BJ (cell line): ENCODE measurements at regions not wholly inside any gene's neighbourhood (a gene's known extent, or its start where the extent isn't known, plus 50 kb on each side); places are given as distances from the start of the nearest gene placed in this dataset.

Experiments used
- CTCF ChIA-PET: fragments of 350-600 bp; formaldehyde crosslinking; extraction: SDS; loops from one replicate; lab custom pipeline; 2021; ENCODE audit warnings: antibody characterized with exemption, inconsistent platforms; lab: Yijun Ruan, JAX
- POLR2A ChIA-PET: fragments of 300-600 bp; sonication (Branson Sonifier 250); formaldehyde crosslinking; extraction: SDS; loops from one replicate; lab custom pipeline; 2021; ENCODE audit warnings: antibody characterized with exemption; lab: Charles Lee
- DNase-seq: peaks from one replicate; pipeline ENCODE4 v3.0.0-alpha.2; 2011; ENCODE audit warnings: low read depth
- H3K27me3 ChIP-seq: 2 replicates; pipeline ENCODE4 v1.6.0; 2011; ENCODE audit warnings: low read length; ENCODE audit not compliant: control insufficient read depth, insufficient read depth
- H3K36me3 ChIP-seq: 2 replicates; pipeline ENCODE4 v1.5.1; 2011; ENCODE audit warnings: low read length; ENCODE audit not compliant: control insufficient read depth, insufficient read depth
- H3K4me3 ChIP-seq: 2 replicates; pipeline ENCODE4 v1.5.1; 2011; ENCODE audit warnings: low read depth, mild to moderate bottlenecking, control low read depth, low read length
- CTCF ChIP-seq: IDR thresholded peaks from 2 replicates; pipeline ENCODE4 v1.5.1; 2011; ENCODE audit warnings: low read depth, mild to moderate bottlenecking, control low read depth, inconsistent platforms, low read length, moderate library complexity; ENCODE audit not compliant: insufficient read depth

DNA sequence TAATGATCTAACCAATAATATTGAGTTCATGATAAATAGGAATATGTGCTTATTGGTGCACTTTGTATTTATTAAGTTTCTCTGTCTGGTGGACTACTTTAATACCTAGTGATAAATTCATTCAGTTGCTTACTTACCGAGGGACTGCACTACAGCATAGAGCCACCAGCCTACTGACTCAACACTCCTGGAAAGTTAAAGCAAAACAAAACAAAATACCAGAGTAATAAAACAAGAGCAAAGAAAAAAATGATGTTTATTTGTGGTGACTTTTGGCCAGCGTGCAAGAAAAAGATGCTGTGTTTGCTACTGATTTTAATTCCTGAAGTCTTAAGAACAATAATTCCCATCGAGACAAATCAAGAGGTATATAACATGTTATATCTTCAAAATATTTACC, 586.3 kb downstream of the PLA2G4A start:
- Histone ChIP-seq H3K4me3 (no peak overlapping the region), H3K36me3 (no peaks in the 10 kb centered on the region), H3K27me3 (no peaks in the 10 kb centered on the region)
- no peak for DNase-seq
- ChIA-PET POLR2A (no interaction called here), CTCF (no interaction called here)
- TF ChIP-seq CTCF = no peak

DNA sequence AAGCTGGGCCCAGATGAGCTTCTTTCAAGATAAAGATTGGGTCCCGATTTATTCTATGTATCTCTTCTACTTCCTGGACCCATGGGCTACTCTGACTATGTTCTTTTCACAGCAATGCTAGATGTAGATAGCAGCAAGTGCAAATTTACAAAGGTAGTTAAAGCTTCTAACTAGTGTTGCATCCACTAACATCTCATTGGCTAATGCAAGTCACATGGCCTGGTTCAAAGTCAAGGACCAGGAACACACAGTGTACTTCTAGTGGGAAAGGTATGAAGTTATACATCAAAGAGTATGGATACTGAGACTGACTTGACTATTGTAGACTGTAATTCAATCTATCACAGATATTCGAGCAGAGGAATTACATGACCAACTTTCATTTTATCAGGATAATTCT, 588.8 kb downstream of the PLA2G4A start:
- DNase-seq = no peak
- TF ChIP-seq CTCF = no peak
- CTCF ChIA-PET = no interaction called here
- POLR2A ChIA-PET = no interaction called here
- Histone ChIP-seq H3K36me3 (no peaks in the 10 kb centered on the region), H3K4me3 (no peak overlapping the region), H3K27me3 (no peaks in the 10 kb centered on the region)

DNA sequence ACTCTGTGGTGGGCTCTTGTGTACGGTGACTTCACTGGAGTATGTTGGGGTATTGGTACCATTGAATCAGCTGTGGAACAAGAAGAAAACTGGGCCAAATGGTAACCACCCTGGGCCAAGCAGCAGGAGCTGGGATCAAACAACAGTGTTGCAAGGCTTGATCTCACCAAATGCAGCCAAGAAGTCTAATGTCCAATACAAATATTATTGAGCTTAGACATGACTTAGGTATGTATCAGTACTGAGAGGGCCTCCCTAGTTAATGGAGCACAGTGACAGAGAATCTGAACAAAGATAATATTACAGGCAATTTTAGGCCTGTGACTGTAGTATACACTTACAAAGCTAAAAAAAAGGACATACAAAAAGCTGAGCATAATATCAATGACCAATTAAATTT, 604.8 kb downstream of the PLA2G4A start:
- POLR2A ChIA-PET = no interaction called here
- no peak overlapping the region for H3K4me3 ChIP-seq
- CTCF ChIA-PET = no interaction called here

DNA sequence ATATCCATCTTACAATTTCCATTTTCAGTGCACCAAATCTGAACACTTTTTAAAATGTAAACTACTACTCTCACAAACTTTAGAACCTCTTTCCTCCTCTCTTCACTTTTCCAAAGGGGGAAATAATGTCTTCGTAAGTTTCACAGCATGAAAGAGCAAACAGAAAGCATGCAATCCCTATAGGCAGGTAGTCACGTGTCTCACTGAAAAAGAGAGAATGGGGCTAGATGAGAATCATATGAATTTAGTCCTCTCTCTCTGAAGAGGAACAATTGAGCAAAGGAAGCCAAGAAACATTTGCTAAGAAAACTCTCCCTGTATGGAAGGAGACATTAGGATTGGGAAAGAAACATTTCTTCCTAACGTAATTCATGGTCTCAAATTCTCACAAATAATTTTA, 613.9 kb downstream of the PLA2G4A start:
- DNase-seq = no peak
- no peak overlapping the region for H3K4me3 ChIP-seq
- POLR2A ChIA-PET = no interaction called here
- TF ChIP-seq CTCF = no peak
- H3K27me3 ChIP-seq = no peaks in the 10 kb centered on the region
- H3K36me3 ChIP-seq = no peaks in the 10 kb centered on the region
- CTCF ChIA-PET = no interaction called here

More for the DNA sequence above, 604.8 kb downstream of the PLA2G4A start:
- DNase-seq = no peak
- no peaks in the 10 kb centered on the region for H3K36me3 ChIP-seq
- no peak for TF ChIP-seq CTCF
- no peaks in the 10 kb centered on the region for H3K27me3 ChIP-seq

DNA sequence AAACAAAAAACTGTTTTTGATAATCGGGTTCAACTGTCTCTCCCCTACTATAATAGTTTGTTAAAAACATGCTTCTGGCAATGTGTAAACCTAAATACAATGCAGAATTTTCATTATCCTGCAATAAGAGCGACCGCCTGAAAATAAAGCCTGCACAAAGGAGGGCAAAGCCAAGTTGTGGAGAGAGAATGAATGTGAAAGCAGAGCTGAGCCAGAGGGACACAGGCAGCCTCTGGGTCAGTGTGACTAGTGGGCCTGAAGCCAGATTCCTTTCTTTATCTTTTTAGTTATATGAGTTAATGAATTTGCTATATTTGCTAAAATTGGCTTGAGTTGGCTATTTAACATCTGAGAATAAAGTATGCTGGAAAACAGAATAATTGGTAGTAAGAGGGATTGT, 615.2 kb downstream of the PLA2G4A start:
- Histone ChIP-seq H3K36me3 (no peaks in the 10 kb centered on the region), H3K27me3 (no peaks in the 10 kb centered on the region), H3K4me3 (no peak overlapping the region)
- ChIA-PET POLR2A (no interaction called here), CTCF (no interaction called here)
- no peak for DNase-seq
- no peak for TF ChIP-seq CTCF
